ENCODE measurements at regions not wholly inside any gene's neighbourhood (a gene's known extent, or its start where the extent isn't known, plus 50 kb on each side); places are given as distances from the start of the nearest gene placed in this dataset.

DNA sequence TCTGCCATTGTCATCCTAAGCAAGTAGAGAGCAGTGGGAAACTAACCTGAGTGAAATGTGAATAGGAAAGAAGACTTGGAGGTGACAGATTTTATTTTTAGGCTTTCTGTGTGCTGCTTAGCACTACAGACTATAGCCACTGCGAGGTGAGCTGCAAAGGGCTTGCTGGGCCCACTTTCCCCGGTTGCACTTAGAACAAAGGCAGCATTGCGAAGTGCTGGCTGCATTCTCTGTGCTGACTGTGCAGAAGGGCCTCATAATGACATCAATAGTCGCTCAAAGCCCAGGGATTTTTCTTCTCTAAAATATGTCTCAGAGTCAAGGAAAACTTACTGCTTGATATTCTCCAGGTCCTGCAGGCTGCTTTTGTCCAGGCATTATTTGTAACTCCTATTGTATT is 592.1 kb downstream of the TDRD15 start (continued):
- TF ChIP-seq EZH2phosphoT487 (IDR thresholded peaks at IDR 0.05; ENCODE audit: borderline replicate concordance) (no peak), ZNF274 (IDR thresholded peaks at IDR 0.05; ENCODE audit: low read depth, low read length) (no peak)

DNA sequence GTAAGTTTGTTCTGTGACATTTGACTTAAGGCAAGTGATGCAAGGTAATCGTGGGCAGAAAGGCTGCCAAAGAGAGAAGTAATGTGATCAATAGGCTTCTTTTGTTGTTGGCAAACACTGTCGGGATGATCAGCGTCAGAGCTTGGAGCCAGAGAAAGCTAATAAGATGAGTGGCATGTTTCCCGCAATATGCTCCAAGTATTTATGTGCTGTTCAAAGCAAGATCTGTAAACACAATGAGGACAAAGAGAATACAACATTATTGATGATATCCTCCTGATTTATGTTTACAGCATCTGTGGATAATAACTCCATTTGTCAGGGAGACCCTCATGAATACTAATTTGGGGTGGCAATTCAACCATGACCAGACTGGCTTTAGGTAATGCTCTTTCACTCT is 603.3 kb downstream of the TDRD15 start:
- no peaks in the 10 kb centered on the region for H4K20me1 ChIP-seq (ENCODE audit: insufficient read depth)
- H3K4me3 ChIP-seq (replicated peaks in 1 of 2; ENCODE audit: low read depth in 1 of 2, low read length in 2 of 2): no peak overlapping the region
- CTCF ChIA-PET: no interaction called here

More for the DNA sequence above, 603.3 kb downstream of the TDRD15 start:
- TF ChIP-seq, protein P1, sequence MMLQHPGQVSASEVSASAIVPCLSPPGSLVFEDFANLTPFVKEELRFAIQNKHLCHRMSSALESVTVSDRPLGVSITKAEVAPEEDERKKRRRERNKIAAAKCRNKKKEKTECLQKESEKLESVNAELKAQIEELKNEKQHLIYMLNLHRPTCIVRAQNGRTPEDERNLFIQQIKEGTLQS (IDR thresholded peaks at IDR 0.05): no peak
- TF ChIP-seq CEBPB (IDR thresholded peaks at IDR 0.05; ENCODE audit: low read depth): no peak
- TF ChIP-seq TCF7L2 (IDR thresholded peaks at IDR 0.05; ENCODE audit: borderline replicate concordance, extremely low read depth, insufficient read depth, insufficient read length): no peak
- TF ChIP-seq, protein P2, sequence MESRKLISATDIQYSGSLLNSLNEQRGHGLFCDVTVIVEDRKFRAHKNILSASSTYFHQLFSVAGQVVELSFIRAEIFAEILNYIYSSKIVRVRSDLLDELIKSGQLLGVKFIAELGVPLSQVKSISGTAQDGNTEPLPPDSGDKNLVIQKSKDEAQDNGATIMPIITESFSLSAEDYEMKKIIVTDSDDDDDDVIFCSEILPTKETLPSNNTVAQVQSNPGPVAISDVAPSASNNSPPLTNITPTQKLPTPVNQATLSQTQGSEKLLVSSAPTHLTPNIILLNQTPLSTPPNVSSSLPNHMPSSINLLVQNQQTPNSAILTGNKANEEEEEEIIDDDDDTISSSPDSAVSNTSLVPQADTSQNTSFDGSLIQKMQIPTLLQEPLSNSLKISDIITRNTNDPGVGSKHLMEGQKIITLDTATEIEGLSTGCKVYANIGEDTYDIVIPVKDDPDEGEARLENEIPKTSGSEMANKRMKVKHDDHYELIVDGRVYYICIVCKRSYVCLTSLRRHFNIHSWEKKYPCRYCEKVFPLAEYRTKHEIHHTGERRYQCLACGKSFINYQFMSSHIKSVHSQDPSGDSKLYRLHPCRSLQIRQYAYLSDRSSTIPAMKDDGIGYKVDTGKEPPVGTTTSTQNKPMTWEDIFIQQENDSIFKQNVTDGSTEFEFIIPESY (IDR thresholded peaks at IDR 0.05; ENCODE audit: extremely low read depth, insufficient replicate concordance, low read length): no peak
- H3K9me2 ChIP-seq (ENCODE audit: insufficient read depth): no peaks in the 10 kb centered on the region
- no peaks in the 10 kb centered on the region for H3K79me2 ChIP-seq (ENCODE audit: insufficient read depth, low read length)
- peaks cover 19 to 41% of the 10 kb centered on the region in 2 experiments; a peak in 2 of 4 replicates for H3K9me3 ChIP-seq (ENCODE audit: control insufficient read depth in 1 of 2, insufficient read depth in 1 of 2, low read depth in 1 of 2, low read length in 2 of 2)
- H3K4me2 ChIP-seq (ENCODE audit: low read length): no peak overlapping the region
- H3K36me3 ChIP-seq (ENCODE audit: control insufficient read depth in 1 of 2, insufficient read depth in 2 of 2, low read length in 2 of 2): no peaks in the 10 kb centered on the region
- ChIA-PET RAD21 (ENCODE audit: low non-redundant PET in 1 of 2, low total read pairs in 2 of 2, uncharacterized antibody in 2 of 2, unreplicated experiment in 2 of 2) (no interaction called here), POLR2A (no interaction called here)
- no peak overlapping the region for H2AFZ ChIP-seq (ENCODE audit: low read depth, low read length, poor library complexity, severe bottlenecking)
- ATAC-seq: no peak
- no peaks in the 10 kb centered on the region for H3K27me3 ChIP-seq (ENCODE audit: insufficient read depth, low read length)
- no peak overlapping the region for H3K27ac ChIP-seq (ENCODE audit: low read depth, low read length)
- BruUV-seq (replicated peaks): no TSS peak
- intact Hi-C loops (cut with micrococcal nuclease): no loop called here
- no peak overlapping the region for H3K9ac ChIP-seq (ENCODE audit: low read length)
- DNase-seq (ENCODE audit: low read depth, low spot score): no peak
- H3K4me1 ChIP-seq (ENCODE audit: control insufficient read depth in 1 of 2, insufficient read depth in 2 of 2, low read length in 2 of 2): no peaks in the 10 kb centered on the region
